ENCODE measurements at regions not wholly inside any gene's neighbourhood (a gene's known extent, or its start where the extent isn't known, plus 50 kb on each side); places are given as distances from the start of the nearest gene placed in this dataset.

- TF ChIP-seq TSHZ2 (CRISPR knock-in tag; IDR thresholded peaks at IDR 0.05) (no peak), ZNF565 (CRISPR knock-in tag; conservative IDR thresholded peaks at IDR 0.05; ENCODE audit: low read depth) (no peak), ZNF8 (CRISPR knock-in tag; IDR thresholded peaks at IDR 0.05) (no peak)
Measured at GRCh38 chr7:45384499-45384898, 189.7 kb upstream of the ADCY1 start (continued).

DNA sequence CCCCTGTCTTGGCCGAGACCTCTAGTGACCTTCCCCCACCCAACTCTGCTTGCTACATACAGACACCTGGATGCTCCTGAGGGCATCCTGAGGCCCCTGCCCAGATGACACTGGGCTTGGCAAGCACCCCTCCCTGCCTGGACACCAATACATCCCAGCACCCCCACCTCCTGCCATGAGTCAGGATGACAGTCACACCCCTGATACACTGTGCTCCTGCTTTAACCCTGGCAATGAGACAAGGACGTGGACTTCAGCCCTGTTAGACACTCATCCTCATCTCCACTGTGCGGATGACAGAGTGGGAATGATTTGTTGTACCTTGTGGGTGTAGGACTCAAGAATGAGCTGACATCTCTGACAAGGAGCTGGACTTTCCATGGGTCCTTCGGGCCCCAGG, 186.3 kb upstream of the ADCY1 start:
- TF ChIP-seq ZNF70 (CRISPR knock-in tag; IDR thresholded peaks at IDR 0.05) (no peak), RARB (CRISPR knock-in tag; IDR thresholded peaks at IDR 0.05) (no peak), BACH2 (CRISPR knock-in tag; IDR thresholded peaks at IDR 0.05; ENCODE audit: borderline replicate concordance) (no peak), GLIS3 (CRISPR knock-in tag; IDR thresholded peaks at IDR 0.05) (no peak), SNAI2 (CRISPR knock-in tag; IDR thresholded peaks at IDR 0.05) (no peak), ZNF8 (CRISPR knock-in tag; IDR thresholded peaks at IDR 0.05) (no peak), ZFP30 (CRISPR knock-in tag; IDR thresholded peaks at IDR 0.05) (no peak), TCF4 (CRISPR knock-in tag; IDR thresholded peaks at IDR 0.05; ENCODE audit: borderline replicate concordance) (no peak), ZC3H10 (CRISPR knock-in tag; IDR thresholded peaks at IDR 0.05) (no peak), CSDC2 (CRISPR knock-in tag; IDR thresholded peaks at IDR 0.05) (no peak), ZNF565 (CRISPR knock-in tag; conservative IDR thresholded peaks at IDR 0.05; ENCODE audit: low read depth) (no peak), PPARA (CRISPR knock-in tag; IDR thresholded peaks at IDR 0.05; ENCODE audit: borderline replicate concordance) (no peak), TSHZ2 (CRISPR knock-in tag; IDR thresholded peaks at IDR 0.05) (no peak), ISL1 (CRISPR knock-in tag; IDR thresholded peaks at IDR 0.05) (no peak), TOX (CRISPR knock-in tag; IDR thresholded peaks at IDR 0.05; ENCODE audit: borderline replicate concordance) (no peak)
- TF ChIP-seq, protein P1, sequence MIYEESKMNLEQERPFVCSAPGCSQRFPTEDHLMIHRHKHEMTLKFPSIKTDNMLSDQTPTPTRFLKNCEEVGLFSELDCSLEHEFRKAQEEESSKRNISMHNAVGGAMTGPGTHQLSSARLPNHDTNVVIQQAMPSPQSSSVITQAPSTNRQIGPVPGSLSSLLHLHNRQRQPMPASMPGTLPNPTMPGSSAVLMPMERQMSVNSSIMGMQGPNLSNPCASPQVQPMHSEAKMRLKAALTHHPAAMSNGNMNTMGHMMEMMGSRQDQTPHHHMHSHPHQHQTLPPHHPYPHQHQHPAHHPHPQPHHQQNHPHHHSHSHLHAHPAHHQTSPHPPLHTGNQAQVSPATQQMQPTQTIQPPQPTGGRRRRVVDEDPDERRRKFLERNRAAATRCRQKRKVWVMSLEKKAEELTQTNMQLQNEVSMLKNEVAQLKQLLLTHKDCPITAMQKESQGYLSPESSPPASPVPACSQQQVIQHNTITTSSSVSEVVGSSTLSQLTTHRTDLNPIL (CRISPR knock-in tag; IDR thresholded peaks at IDR 0.05; ENCODE audit: low read depth), result no peak
- no peak for ATAC-seq

DNA sequence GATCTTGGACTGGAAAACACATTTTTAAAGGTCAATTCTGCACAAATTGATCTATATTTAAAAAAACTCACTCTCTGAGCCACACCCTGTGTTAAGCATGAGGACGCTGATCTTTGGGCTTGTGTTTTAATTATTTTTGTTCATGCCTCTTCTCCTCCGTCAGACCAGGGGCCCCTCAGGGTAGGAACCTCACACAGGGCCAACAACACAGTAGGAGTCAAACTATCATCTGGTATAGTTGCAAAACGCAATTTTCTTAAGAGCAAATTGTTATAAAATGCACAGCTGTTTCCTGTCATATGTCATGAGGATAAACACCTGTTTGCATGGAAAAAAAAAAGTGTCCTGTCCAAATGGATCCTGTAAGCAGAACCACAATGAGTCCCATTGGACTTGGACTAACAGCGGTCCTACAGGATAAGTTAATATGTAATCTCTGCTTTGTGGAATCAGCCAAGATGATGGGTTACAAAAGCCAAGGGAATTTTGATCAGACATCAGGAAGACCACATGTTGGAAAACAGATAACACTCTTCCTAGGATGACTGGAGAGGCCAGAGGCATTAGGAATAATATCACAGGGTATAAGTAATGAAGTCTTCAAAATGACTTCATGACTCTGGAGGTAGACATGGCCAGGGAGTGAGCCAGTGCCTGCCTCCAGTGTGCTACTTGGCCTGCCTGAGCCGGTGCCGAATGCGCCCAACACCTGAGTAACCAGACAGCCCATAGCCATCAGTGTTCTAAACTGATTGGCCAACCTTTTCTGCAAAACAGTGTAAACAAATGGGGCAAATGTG, 184.9 kb upstream of the ADCY1 start:
- no peak for ATAC-seq
- TF ChIP-seq CSDC2 (CRISPR knock-in tag; IDR thresholded peaks at IDR 0.05), result no peak
- TF ChIP-seq BACH2 (CRISPR knock-in tag; IDR thresholded peaks at IDR 0.05; ENCODE audit: borderline replicate concordance), result no peak
- TF ChIP-seq TCF4 (CRISPR knock-in tag; IDR thresholded peaks at IDR 0.05; ENCODE audit: borderline replicate concordance), result no peak
- no peak for TF ChIP-seq PPARA (CRISPR knock-in tag; IDR thresholded peaks at IDR 0.05; ENCODE audit: borderline replicate concordance)
- TF ChIP-seq ISL1 (CRISPR knock-in tag; IDR thresholded peaks at IDR 0.05), result no peak
- TF ChIP-seq TOX (CRISPR knock-in tag; IDR thresholded peaks at IDR 0.05; ENCODE audit: borderline replicate concordance), result no peak
- TF ChIP-seq ARNTL (CRISPR knock-in tag; IDR thresholded peaks at IDR 0.05; ENCODE audit: borderline replicate concordance, low read depth), result no peak

DNA sequence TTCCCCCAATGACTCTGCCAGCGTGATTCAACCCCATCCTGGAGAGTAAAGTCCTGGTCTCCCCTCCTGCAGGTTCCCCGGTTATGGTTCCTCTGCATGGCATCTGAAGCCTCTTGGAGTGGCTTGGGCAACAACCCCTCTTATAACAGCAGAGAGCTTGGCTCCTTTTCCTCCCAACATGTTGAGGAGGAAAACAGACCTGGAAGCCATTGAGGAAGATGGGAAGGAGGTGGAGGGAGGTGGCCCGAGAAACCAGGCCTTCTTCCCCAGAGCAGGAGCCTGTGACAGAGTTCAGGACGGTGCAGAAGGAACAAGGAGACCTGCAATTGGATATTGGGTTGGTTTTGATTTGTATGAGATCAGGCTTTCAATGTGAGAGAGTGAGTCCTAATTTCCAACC, 184.0 kb upstream of the ADCY1 start:
- ATAC-seq, result no peak
- TF ChIP-seq TCF4 (CRISPR knock-in tag; IDR thresholded peaks at IDR 0.05; ENCODE audit: borderline replicate concordance) (no peak), ZC3H10 (CRISPR knock-in tag; IDR thresholded peaks at IDR 0.05) (no peak), ZFP30 (CRISPR knock-in tag; IDR thresholded peaks at IDR 0.05) (no peak), ZFP3 (CRISPR knock-in tag; IDR thresholded peaks at IDR 0.05) (no peak), ZNF8 (CRISPR knock-in tag; IDR thresholded peaks at IDR 0.05) (no peak), RARB (CRISPR knock-in tag; IDR thresholded peaks at IDR 0.05) (no peak), PPARA (CRISPR knock-in tag; IDR thresholded peaks at IDR 0.05; ENCODE audit: borderline replicate concordance) (no peak), GLIS3 (CRISPR knock-in tag; IDR thresholded peaks at IDR 0.05) (no peak), BACH2 (CRISPR knock-in tag; IDR thresholded peaks at IDR 0.05; ENCODE audit: borderline replicate concordance) (no peak), ESRRG (CRISPR knock-in tag; IDR thresholded peaks at IDR 0.05) (no peak), SNAI2 (CRISPR knock-in tag; IDR thresholded peaks at IDR 0.05) (no peak), ARNTL (CRISPR knock-in tag; IDR thresholded peaks at IDR 0.05; ENCODE audit: borderline replicate concordance, low read depth) (no peak), OSR1 (CRISPR knock-in tag; IDR thresholded peaks at IDR 0.05) (no peak), TOX (CRISPR knock-in tag; IDR thresholded peaks at IDR 0.05; ENCODE audit: borderline replicate concordance) (no peak), ZNF70 (CRISPR knock-in tag; IDR thresholded peaks at IDR 0.05) (no peak)
- TF ChIP-seq, protein P1 (CRISPR knock-in tag; IDR thresholded peaks at IDR 0.05; ENCODE audit: low read depth), result no peak
- TF ChIP-seq, protein P2, sequence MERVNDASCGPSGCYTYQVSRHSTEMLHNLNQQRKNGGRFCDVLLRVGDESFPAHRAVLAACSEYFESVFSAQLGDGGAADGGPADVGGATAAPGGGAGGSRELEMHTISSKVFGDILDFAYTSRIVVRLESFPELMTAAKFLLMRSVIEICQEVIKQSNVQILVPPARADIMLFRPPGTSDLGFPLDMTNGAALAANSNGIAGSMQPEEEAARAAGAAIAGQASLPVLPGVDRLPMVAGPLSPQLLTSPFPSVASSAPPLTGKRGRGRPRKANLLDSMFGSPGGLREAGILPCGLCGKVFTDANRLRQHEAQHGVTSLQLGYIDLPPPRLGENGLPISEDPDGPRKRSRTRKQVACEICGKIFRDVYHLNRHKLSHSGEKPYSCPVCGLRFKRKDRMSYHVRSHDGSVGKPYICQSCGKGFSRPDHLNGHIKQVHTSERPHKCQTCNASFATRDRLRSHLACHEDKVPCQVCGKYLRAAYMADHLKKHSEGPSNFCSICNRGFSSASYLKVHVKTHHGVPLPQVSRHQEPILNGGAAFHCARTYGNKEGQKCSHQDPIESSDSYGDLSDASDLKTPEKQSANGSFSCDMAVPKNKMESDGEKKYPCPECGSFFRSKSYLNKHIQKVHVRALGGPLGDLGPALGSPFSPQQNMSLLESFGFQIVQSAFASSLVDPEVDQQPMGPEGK (CRISPR knock-in tag; IDR thresholded peaks at IDR 0.05; ENCODE audit: borderline replicate concordance), result no peak

Measured in SK-N-SH treated with all-trans-retinoic acid at 6 μM for 48 hours (cell line).